Activated B cell treated with CpG ODN at 0.5 μM for 24 hours (primary cell): ENCODE measurements at regions not wholly inside any gene's neighbourhood (a gene's known extent, or its start where the extent isn't known, plus 50 kb on each side); places are given as distances from the start of the nearest gene placed in this dataset.
"Not testable (repeated sequence)": the region's sequence is repeated elsewhere in the genome, so short reads cannot be mapped to it uniquely, and the experiment has no call there.

Experiments
- ATAC-seq: fragments of 200-7000 bp; cut with Tn5 transposase; one replicate; pipeline ENCODE4 v1.10.0; 2021; ENCODE audit warnings: low read depth, mild to moderate bottlenecking, moderate library complexity
- CTCF ChIA-PET: fragments of 350-600 bp; sonication (Branson Sonifier 250); formaldehyde crosslinking; loops from one replicate; lab custom pipeline; 2021; ENCODE audit warnings: antibody characterized with exemption; lab: Charles Lee
- POLR2A ChIA-PET: fragments of 350-600 bp; sonication (Branson Sonifier 250); formaldehyde crosslinking; loops from one replicate; lab custom pipeline; 2021; ENCODE audit warnings: antibody characterized with exemption; lab: Charles Lee
- DNase-seq: peaks from one replicate; pipeline ENCODE4 v3.0.0; 2022
- H3K27ac Mint-ChIP-seq: one replicate; pipeline ENCODE4 v1.8.0; 2020; ENCODE audit warnings: mixed read lengths
- H3K27me3 Mint-ChIP-seq: one replicate; pipeline ENCODE4 v1.8.0; 2021; ENCODE audit warnings: mixed read lengths
- H3K36me3 Mint-ChIP-seq: one replicate; pipeline ENCODE4 v1.8.0; 2021; ENCODE audit warnings: low read depth, mixed read lengths
- H3K4me1 Mint-ChIP-seq: one replicate; pipeline ENCODE4 v1.8.0; 2021; ENCODE audit warnings: mixed read lengths
- H3K4me3 Mint-ChIP-seq: one replicate; pipeline ENCODE4 v1.8.0; 2020; ENCODE audit warnings: mild to moderate bottlenecking, mixed read lengths
- H3K9me3 Mint-ChIP-seq: one replicate; pipeline ENCODE4 v1.8.0; 2020; ENCODE audit warnings: mixed read lengths
- CTCF ChIP-seq: fragments of 200-600 bp; IDR thresholded peaks from one replicate; pipeline ENCODE4 v1.8.0; 2022; ENCODE audit warnings: antibody characterized with exemption, mild to moderate bottlenecking
- intact Hi-C: fragments of 100-400 bp; cut with micrococcal nuclease; formaldehyde crosslinking; loops from one replicate; pipeline ENCODE4 v1.15.1; 2024

- ChIA-PET POLR2A (no interaction called here), CTCF (no interaction called here)
- TF ChIP-seq CTCF: no peak
- Mint-ChIP-seq H3K36me3 (no peaks in the 10 kb centered on the region), H3K27me3 (no peaks in the 10 kb centered on the region), H3K9me3 (no peaks in the 10 kb centered on the region), H3K27ac (no peak overlapping the region), H3K4me1 (no peaks in the 10 kb centered on the region), H3K4me3 (no peak overlapping the region)
- ATAC-seq: no peak
- intact Hi-C loops: no loop called here
- no peak for DNase-seq
Observed at GRCh38 chr7:49022448-49022847, 98.1 kb downstream of the CDC14C start.

GRCh38 chr7:49023345-49024328, 99.3 kb downstream of the CDC14C start:
- Mint-ChIP-seq H3K27me3 (no peaks in the 10 kb centered on the region), H3K4me1 (no peaks in the 10 kb centered on the region), H3K27ac (no peak overlapping the region), H3K4me3 (no peak overlapping the region), H3K9me3 (no peaks in the 10 kb centered on the region), H3K36me3 (no peaks in the 10 kb centered on the region)
- ChIA-PET CTCF (no interaction called here), POLR2A (no interaction called here)
- intact Hi-C loops: no loop called here
- ATAC-seq (no peak), DNase-seq (no peak)
- TF ChIP-seq CTCF: no peak

DNA sequence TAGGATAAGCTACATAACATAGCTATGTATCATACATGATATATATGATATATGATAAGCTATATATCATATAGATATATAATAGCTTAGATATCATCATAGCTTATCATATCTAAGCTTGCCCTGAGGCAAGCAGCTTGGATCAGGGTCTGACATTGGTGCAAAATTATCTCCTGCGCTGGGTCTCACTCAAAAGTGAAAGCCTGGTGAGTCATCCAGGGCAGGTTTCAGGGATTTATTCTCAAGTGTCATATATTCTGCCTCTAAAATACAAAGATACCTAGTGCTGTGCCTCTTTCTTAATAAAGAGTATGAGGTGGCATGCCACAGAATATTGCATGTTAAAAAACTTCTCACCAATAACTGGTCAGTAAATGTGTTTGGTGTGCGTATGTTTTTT, 105.9 kb downstream of the CDC14C start:
- H3K4me3 Mint-ChIP-seq: no peak overlapping the region
- no peaks in the 10 kb centered on the region for H3K9me3 Mint-ChIP-seq
- ChIA-PET POLR2A (no interaction called here), CTCF (no interaction called here)
- H3K36me3 Mint-ChIP-seq: no peaks in the 10 kb centered on the region
- no peak for TF ChIP-seq CTCF
- intact Hi-C loops: no loop called here
- DNase-seq: no peak
- H3K27me3 Mint-ChIP-seq: no peaks in the 10 kb centered on the region
- ATAC-seq: no peak
- no peaks in the 10 kb centered on the region for H3K4me1 Mint-ChIP-seq
- H3K27ac Mint-ChIP-seq: no peak overlapping the region

- H3K36me3 Mint-ChIP-seq, H3K27me3 Mint-ChIP-seq, H3K27ac Mint-ChIP-seq, H3K9me3 Mint-ChIP-seq, POLR2A ChIA-PET, ATAC-seq, H3K4me1 Mint-ChIP-seq, DNase-seq, CTCF ChIA-PET, intact Hi-C loops, H3K4me3 Mint-ChIP-seq: not testable (repeated sequence)
Observed at GRCh38 chr7:49033140-49033539, 108.8 kb downstream of the CDC14C start.

- Mint-ChIP-seq H3K4me3 (no peak overlapping the region), H3K4me1 (no peaks in the 10 kb centered on the region), H3K9me3 (no peaks in the 10 kb centered on the region), H3K27me3 (no peaks in the 10 kb centered on the region), H3K36me3 (no peaks in the 10 kb centered on the region), H3K27ac (no peak overlapping the region)
- ChIA-PET CTCF (no interaction called here), POLR2A (no interaction called here)
- DNase-seq (no peak), ATAC-seq (no peak)
- no peak for TF ChIP-seq CTCF
- intact Hi-C loops: no loop called here
Observed at GRCh38 chr7:49037346-49038210, 113.2 kb downstream of the CDC14C start.
